ENCODE measurements at regions not wholly inside any gene's neighbourhood (a gene's known extent, or its start where the extent isn't known, plus 50 kb on each side); places are given as distances from the start of the nearest gene placed in this dataset.

DNA sequence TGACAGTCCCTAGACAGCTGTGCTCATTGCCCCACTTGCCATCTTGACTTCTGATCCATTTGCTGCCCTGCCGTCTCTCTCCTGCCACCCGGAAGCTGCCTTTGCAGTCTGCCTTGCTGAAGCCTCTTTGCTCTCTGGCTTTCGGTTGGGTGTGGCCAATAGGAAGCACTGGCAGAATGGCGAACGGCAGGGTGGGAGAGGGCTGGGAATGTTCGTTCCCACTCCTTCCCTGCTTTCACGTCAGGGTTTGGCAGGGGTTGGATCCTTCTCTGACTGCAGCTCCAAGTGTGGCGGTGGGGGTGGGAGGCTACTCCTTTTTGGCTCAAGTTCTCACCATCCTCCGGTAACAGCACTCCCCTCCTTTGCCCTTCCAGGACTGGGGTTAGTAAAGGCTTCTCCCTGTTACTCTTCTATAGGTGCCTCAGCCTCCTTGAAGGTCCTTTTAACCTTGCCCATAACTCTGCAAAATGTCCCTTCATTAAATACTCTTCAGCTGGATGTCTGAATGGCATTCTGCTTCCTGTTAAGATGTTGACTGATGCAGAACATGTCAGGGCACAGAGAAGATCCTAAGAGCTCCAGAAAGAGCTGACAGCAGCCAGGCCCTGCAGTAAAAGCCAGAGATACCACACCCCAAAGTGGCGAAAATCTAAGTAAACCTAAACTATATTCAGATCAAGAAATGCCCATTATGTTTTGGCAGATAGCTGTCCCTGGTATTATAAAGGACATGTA lies 299.7 kb downstream of the CDCA7 start:
- POLR2A ChIA-PET, result no interaction called here

DNA sequence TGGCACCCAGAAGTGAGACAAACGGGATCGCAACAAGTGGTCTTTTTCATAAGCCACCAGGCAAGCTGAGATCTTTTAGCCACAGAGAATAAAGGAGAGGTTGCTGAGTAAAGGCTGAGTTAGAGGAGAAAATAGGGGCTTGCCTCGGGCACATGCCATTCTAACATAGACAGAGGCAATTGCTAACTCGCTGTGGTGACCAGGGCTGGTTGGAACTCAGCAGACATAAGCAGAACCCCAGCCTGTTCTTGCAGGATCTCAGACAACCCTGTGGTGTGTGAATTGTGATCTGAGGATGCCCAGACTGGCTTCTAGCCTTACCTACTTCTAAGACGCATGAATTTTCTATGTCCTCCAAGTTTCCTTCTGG lies 300.2 kb downstream of the CDCA7 start:
- no peak for DNase-seq (ENCODE audit: low read depth)
- H3K27me3 ChIP-seq (ENCODE audit: control insufficient read depth, insufficient read depth, low read length), result no peaks in the 10 kb centered on the region
- ChIA-PET POLR2A (no interaction called here), CTCF (interaction anchor here (1.3 to 1.8 kb wide), 4 partner anchors 9 to 252 kb away, joined by 3 to 6 read pairs (median 4); no protein-coding TSS in a partner anchor)
- H3K36me3 ChIP-seq (ENCODE audit: control insufficient read depth, insufficient read depth, low read length), result no peaks in the 10 kb centered on the region
- TF ChIP-seq, protein P1, sequence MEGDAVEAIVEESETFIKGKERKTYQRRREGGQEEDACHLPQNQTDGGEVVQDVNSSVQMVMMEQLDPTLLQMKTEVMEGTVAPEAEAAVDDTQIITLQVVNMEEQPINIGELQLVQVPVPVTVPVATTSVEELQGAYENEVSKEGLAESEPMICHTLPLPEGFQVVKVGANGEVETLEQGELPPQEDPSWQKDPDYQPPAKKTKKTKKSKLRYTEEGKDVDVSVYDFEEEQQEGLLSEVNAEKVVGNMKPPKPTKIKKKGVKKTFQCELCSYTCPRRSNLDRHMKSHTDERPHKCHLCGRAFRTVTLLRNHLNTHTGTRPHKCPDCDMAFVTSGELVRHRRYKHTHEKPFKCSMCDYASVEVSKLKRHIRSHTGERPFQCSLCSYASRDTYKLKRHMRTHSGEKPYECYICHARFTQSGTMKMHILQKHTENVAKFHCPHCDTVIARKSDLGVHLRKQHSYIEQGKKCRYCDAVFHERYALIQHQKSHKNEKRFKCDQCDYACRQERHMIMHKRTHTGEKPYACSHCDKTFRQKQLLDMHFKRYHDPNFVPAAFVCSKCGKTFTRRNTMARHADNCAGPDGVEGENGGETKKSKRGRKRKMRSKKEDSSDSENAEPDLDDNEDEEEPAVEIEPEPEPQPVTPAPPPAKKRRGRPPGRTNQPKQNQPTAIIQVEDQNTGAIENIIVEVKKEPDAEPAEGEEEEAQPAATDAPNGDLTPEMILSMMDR (IDR thresholded peaks at IDR 0.05; ENCODE audit: insufficient read depth, low read depth, low read length), result no peak
- H3K4me3 ChIP-seq (ENCODE audit: low read depth, low read length), result no peak overlapping the region

More for the DNA sequence above, 299.7 kb downstream of the CDCA7 start:
- H3K4me3 ChIP-seq (ENCODE audit: low read depth, low read length), result no peak overlapping the region
- CTCF ChIA-PET, result interaction anchor here (1.3 to 1.8 kb wide), 4 partner anchors 9 to 252 kb away, joined by 3 to 6 read pairs (median 4); no protein-coding TSS in a partner anchor
- no peaks in the 10 kb centered on the region for H3K27me3 ChIP-seq (ENCODE audit: control insufficient read depth, insufficient read depth, low read length)
- DNase-seq (ENCODE audit: low read depth), result no peak
- TF ChIP-seq, protein P1 (IDR thresholded peaks at IDR 0.05; ENCODE audit: insufficient read depth, low read depth, low read length), result no peak
- no peaks in the 10 kb centered on the region for H3K36me3 ChIP-seq (ENCODE audit: control insufficient read depth, insufficient read depth, low read length)

DNA sequence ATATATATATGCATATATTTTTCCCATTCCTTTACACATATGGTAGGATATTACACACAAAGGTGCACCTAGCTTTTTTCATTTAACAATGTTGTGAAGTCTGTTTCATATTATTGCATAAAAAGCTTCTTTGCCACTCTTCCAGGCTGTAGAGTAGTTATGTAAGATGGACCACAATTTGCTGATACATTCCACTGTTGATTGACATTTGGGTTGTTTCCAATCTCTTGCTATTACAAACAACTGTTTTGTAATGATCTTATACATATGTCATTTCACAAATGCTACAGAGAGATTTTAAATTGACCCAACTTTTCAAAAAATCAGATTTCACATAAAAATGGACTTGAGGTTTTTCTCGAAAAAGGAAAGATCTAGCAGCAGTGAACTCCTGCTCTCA lies 301.4 kb downstream of the CDCA7 start:
- ChIA-PET POLR2A (no interaction called here), CTCF (interaction anchor here (1.3 to 1.7 kb wide), 3 partner anchors 8 to 253 kb away, joined by 3 to 6 read pairs (median 3); no protein-coding TSS in a partner anchor)
- no peak for DNase-seq (ENCODE audit: low read depth)
- Histone ChIP-seq H3K4me3 (ENCODE audit: low read depth, low read length) (no peak overlapping the region), H3K36me3 (ENCODE audit: control insufficient read depth, insufficient read depth, low read length) (no peaks in the 10 kb centered on the region), H3K27me3 (ENCODE audit: control insufficient read depth, insufficient read depth, low read length) (no peaks in the 10 kb centered on the region)
- TF ChIP-seq, protein P1 (IDR thresholded peaks at IDR 0.05; ENCODE audit: insufficient read depth, low read depth, low read length), result no peak

DNA sequence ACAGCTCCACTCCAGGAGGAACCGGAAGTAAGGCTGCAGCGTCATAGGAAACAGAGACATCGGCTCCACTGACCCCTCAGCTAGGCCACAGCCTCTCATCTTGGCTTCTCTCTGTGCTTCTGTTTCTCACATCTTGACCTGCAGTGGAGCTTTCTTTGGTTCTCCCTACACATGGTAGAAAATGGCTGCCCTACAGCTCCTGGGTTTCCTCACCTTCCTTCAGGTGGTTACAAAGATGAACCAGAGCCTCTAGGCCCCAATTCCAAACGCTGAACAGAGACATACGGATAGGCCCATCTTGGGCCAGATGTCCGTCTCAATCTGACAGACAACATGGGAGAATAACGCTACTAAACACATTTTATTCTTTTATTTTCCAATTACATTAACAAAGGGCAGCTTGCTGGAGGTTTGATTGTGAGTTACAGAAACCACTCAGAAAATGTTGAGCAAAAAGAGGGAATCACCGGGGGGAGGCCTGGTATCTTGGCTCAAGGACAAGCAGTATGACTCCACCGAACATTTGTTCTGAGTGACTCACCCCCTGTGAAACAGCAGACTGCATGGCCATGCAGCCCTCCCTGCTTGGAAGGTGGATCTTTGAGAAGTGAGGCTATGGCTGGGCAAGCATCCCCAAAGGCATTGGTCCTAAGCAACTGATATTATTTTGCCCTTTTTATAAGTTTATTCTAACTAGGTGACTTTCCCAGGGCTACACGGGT lies 303.5 kb downstream of the CDCA7 start:
- Histone ChIP-seq H3K27me3 (ENCODE audit: control insufficient read depth, insufficient read depth, low read length) (no peaks in the 10 kb centered on the region), H3K36me3 (ENCODE audit: control insufficient read depth, insufficient read depth, low read length) (no peaks in the 10 kb centered on the region), H3K4me3 (ENCODE audit: low read depth, low read length) (no peak overlapping the region)
- POLR2A ChIA-PET, result no interaction called here
- TF ChIP-seq, protein P1 (IDR thresholded peaks at IDR 0.05; ENCODE audit: insufficient read depth, low read depth, low read length), result no peak
- CTCF ChIA-PET, result interaction anchor here (0.7 kb wide), 1 partner anchor 37 kb away, joined by 3 read pairs; no protein-coding TSS in a partner anchor
- DNase-seq (ENCODE audit: low read depth), result peak; percentile 73

DNA sequence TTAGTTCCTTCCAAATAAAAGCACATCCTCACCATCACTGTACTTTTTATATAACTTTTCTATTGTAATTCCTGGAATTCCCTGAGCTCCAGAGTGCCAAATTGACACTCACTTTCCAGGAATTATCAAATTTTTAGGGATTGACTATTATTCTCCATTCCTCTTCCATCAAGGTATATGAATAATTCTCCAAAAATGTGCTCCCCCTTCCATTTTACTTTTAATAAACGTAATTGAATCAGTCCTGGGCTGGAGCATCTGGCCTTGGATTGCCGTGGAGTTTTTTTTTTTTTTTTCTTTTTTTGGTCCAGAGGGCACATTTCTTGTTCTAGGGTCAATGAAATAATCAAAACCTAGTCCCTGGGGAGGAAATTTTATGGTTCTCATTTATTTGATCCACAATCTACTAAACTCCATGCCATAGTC lies 304.3 kb downstream of the CDCA7 start:
- ChIA-PET CTCF (interaction anchor here (0.7 to 0.8 kb wide), 2 partner anchors 9 to 38 kb away, joined by 3 to 4 read pairs; no protein-coding TSS in a partner anchor), POLR2A (no interaction called here)
- DNase-seq (ENCODE audit: low read depth), result no peak
- Histone ChIP-seq H3K27me3 (ENCODE audit: control insufficient read depth, insufficient read depth, low read length) (no peaks in the 10 kb centered on the region), H3K36me3 (ENCODE audit: control insufficient read depth, insufficient read depth, low read length) (no peaks in the 10 kb centered on the region), H3K4me3 (ENCODE audit: low read depth, low read length) (no peak overlapping the region)
- TF ChIP-seq, protein P1 (IDR thresholded peaks at IDR 0.05; ENCODE audit: insufficient read depth, low read depth, low read length), result no peak
